Left lung (tissue), 4 donors: ENCODE measurements at regions not wholly inside any gene's neighbourhood (a gene's known extent, or its start where the extent isn't known, plus 50 kb on each side); places are given as distances from the start of the nearest gene placed in this dataset.

Experiments used
- ATAC-seq: fragments of 200-7000 bp; cut with Tn5 transposase; one replicate; pipeline ENCODE4 v1.9.1; 2020; ENCODE audit warnings: moderate library complexity
- DNase-seq, 4 donors: peaks; one replicate each; pipeline ENCODE4 v3.0.0-alpha.2; 2013 to 2020
- H3K27ac ChIP-seq, 2 donors: fragments of 200-600 bp; sonication (generic) in 1 of 2; one replicate each; pipeline versions ENCODE4 v1.5.0 to v1.8.0; 2020 to 2021
- H3K27me3 ChIP-seq, 2 donors: fragments of 200-600 bp; sonication (generic) in 1 of 2; one replicate each; pipeline versions ENCODE4 v1.5.0 to v1.8.0; 2020 to 2021
- H3K36me3 ChIP-seq, 2 donors: fragments of 200-600 bp; sonication (generic) in 1 of 2; one replicate each; pipeline versions ENCODE4 v1.5.0 to v1.8.0; 2020 to 2021
- H3K4me1 ChIP-seq, 2 donors: fragments of 200-600 bp; one replicate each; pipeline ENCODE4 v1.8.0; 2021
- H3K4me3 ChIP-seq, 2 donors: fragments of 200-600 bp; sonication (generic) in 1 of 2; one replicate each; pipeline versions ENCODE4 v1.5.0 to v1.8.0; 2020 to 2021; ENCODE audit warnings: mild to moderate bottlenecking in 1 of 2
- H3K9me3 ChIP-seq, 2 donors: fragments of 200-600 bp; sonication (generic) in 1 of 2; one replicate each; pipeline versions ENCODE4 v1.5.0 to v1.8.0; 2020 to 2021
- CTCF ChIP-seq, 2 donors: fragments of 200-600 bp; sonication (generic) in 1 of 2; IDR thresholded peaks; one replicate each; pipeline versions ENCODE4 v1.5.0 to v1.8.0; 2021; ENCODE audit warnings: antibody characterized with exemption in 2 of 2
- intact Hi-C, 2 donors: fragments of 100-400 bp; cut with DNase I; formaldehyde crosslinking; loops; one replicate each; pipeline versions ENCODE4 v1.11.2 to v1.14.2; 2022
- donor health status: DM: no; HTN: yes; CAD: no.
- donor health status: DM: no; HTN: no; CAD: no.

- Histone ChIP-seq H3K36me3 (no peaks in the 10 kb centered on the region), H3K27me3 (no peaks in the 10 kb centered on the region), H3K9me3 (no peaks in the 10 kb centered on the region), H3K4me1 (peaks cover 13 to 23% of the 10 kb centered on the region in 2 donors), H3K27ac (peak overlapping the region; percentile 88 to 89), H3K4me3 (peak overlapping the region in 1 of 2 donors; percentile 19)
- DNase-seq (peak in 1 of 4 donors; percentile 24), ATAC-seq (peak; percentile 11)
- TF ChIP-seq CTCF (IDR thresholded peaks at IDR 0.05), result no peak
- intact Hi-C loops, result no loop called here
These were observed 71.7 kb upstream of the TNFSF18 start for GRCh38 chr1:173122344-173122935.

GRCh38 chr1:173118404-173118803 is 67.7 kb upstream of the TNFSF18 start:
- DNase-seq, result no peak
- no peak overlapping the region for H3K27ac ChIP-seq
- no peaks in the 10 kb centered on the region for H3K36me3 ChIP-seq

GRCh38 chr1:173117761-173118160 is 67.0 kb upstream of the TNFSF18 start:
- TF ChIP-seq CTCF (IDR thresholded peaks at IDR 0.05), result no peak
- Histone ChIP-seq H3K27ac (no peak overlapping the region), H3K4me1 (peaks cover 11 to 21% of the 10 kb centered on the region in 2 donors), H3K36me3 (no peaks in the 10 kb centered on the region), H3K4me3 (no peak overlapping the region), H3K9me3 (no peaks in the 10 kb centered on the region), H3K27me3 (no peaks in the 10 kb centered on the region)
- no peak for ATAC-seq
- intact Hi-C loops, result no loop called here
- DNase-seq, result no peak

More at GRCh38 chr1:173118404-173118803, 67.7 kb upstream of the TNFSF18 start:
- H3K9me3 ChIP-seq, result no peaks in the 10 kb centered on the region
- intact Hi-C loops, result no loop called here
- ATAC-seq, result no peak
- no peaks in the 10 kb centered on the region for H3K27me3 ChIP-seq
- H3K4me3 ChIP-seq, result no peak overlapping the region
- TF ChIP-seq CTCF (IDR thresholded peaks at IDR 0.05), result no peak
- peaks cover 13 to 25% of the 10 kb centered on the region in 2 donors for H3K4me1 ChIP-seq

- H3K36me3 ChIP-seq, result no peaks in the 10 kb centered on the region
- H3K9me3 ChIP-seq, result no peaks in the 10 kb centered on the region
- ATAC-seq (peak; percentile 42), DNase-seq (no peak)
- no peaks in the 10 kb centered on the region for H3K27me3 ChIP-seq
- no peak overlapping the region for H3K4me3 ChIP-seq
- H3K4me1 ChIP-seq, result peaks cover 5 to 21% of the 10 kb centered on the region in 2 donors
- H3K27ac ChIP-seq, result no peak overlapping the region
- intact Hi-C loops, result no loop called here
- TF ChIP-seq CTCF (IDR thresholded peaks at IDR 0.05), result no peak
These were observed 66.4 kb upstream of the TNFSF18 start for GRCh38 chr1:173117108-173117633.

- Histone ChIP-seq H3K27me3 (no peaks in the 10 kb centered on the region), H3K36me3 (no peaks in the 10 kb centered on the region), H3K27ac (no peak overlapping the region), H3K4me1 (peaks cover 0 to 19% of the 10 kb centered on the region in 2 donors), H3K4me3 (no peak overlapping the region), H3K9me3 (no peaks in the 10 kb centered on the region)
- intact Hi-C loops, result no loop called here
- no peak for TF ChIP-seq CTCF (IDR thresholded peaks at IDR 0.05)
- DNase-seq (no peak), ATAC-seq (no peak)
These were observed 63.6 kb upstream of the TNFSF18 start for GRCh38 chr1:173114346-173114745.
